ENCODE measurements at regions not wholly inside any gene's neighbourhood (a gene's known extent, or its start where the extent isn't known, plus 50 kb on each side); places are given as distances from the start of the nearest gene placed in this dataset.

DNA sequence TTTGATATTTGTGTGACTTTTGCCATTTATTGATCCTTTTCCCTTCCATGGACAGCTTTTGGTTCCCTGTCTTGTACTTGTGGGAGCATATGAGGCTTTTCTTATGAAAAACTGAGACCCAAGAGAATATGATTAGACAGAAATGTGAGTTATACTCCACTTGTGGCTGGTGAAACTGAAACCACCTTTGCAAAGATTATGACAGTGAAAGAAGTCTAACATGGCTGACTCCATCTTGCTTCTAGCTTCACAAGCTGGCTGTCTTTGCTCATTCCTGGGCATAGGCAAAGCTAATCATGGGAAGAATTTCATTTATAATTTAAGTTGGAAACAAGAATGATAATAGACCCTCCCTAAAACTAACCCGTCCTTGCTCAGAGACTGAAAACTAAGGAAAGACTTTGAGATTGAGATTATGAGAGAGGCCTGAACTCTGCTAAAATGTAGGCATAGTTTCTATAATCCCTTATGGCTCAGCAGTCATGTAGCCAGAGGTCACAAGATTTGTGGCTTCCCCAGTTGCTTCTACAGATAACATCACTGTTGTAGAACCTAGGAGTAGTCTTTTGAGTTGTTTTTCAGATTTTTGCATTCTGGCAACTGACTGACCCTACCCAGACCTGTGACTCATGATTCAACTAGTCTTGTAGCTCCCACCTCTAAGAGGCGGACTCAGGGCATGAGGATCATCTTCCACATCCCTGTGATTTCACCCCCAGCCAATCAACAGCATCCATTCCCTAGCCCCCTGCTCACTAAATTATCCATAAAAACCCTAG lies 50.9 kb upstream of the CD2AP start:
- Histone ChIP-seq H3K4me3 (ENCODE audit: low read length) (no peak overlapping the region), H3K36me3 (ENCODE audit: control insufficient read depth in 2 of 3, insufficient read depth in 3 of 3, low read length in 3 of 3) (no peaks in the 10 kb centered on the region), H3K9me3 (ENCODE audit: control insufficient read depth in 2 of 3, low read length in 3 of 3) (peaks cover 0 to 14% (median 0%) of the 10 kb centered on the region in 3 experiments), H3K27me3 (ENCODE audit: control insufficient read depth in 2 of 2, insufficient read depth in 2 of 2, low read length in 2 of 2) (no peaks in the 10 kb centered on the region), H3K27ac (ENCODE audit: low read depth, low read length) (no peak overlapping the region), H3K4me1 (ENCODE audit: control insufficient read depth in 2 of 2, insufficient read depth in 2 of 2, low read length in 2 of 2) (no peaks in the 10 kb centered on the region)
- CTCF ChIA-PET: no interaction called here
- H3K27ac Mint-ChIP-seq: no peak overlapping the region
- ATAC-seq (no peak), DNase-seq (no peak)
- intact Hi-C loops (cut with micrococcal nuclease): no loop called here
- POLR2A ChIA-PET: no interaction called here
- peaks cover 0 to 21% (median 0%) of the 10 kb centered on the region in 5 donors for H3K27me3 Mint-ChIP-seq
- peaks cover 0 to 9% (median 0%) of the 10 kb centered on the region in 7 donors for H3K4me1 Mint-ChIP-seq
- no peak overlapping the region for H3K4me3 Mint-ChIP-seq
- peaks cover 7 to 44% (median 29%) of the 10 kb centered on the region in 11 donors for H3K9me3 Mint-ChIP-seq
- H3K36me3 Mint-ChIP-seq: peaks cover 0 to 31% (median 16%) of the 10 kb centered on the region in 5 donors

- Mint-ChIP-seq H3K27me3 (peaks cover 0 to 14% (median 0%) of the 10 kb centered on the region in 5 donors), H3K36me3 (peaks cover 0 to 31% (median 16%) of the 10 kb centered on the region in 5 donors), H3K4me1 (peaks cover 0 to 9% (median 0%) of the 10 kb centered on the region in 7 donors), H3K4me3 (no peak overlapping the region), H3K9me3 (peaks cover 7 to 49% (median 29%) of the 10 kb centered on the region in 11 donors), H3K27ac (no peak overlapping the region)
- H3K9me3 ChIP-seq (ENCODE audit: control insufficient read depth in 2 of 3, low read length in 3 of 3): peaks cover 0 to 14% (median 0%) of the 10 kb centered on the region in 3 experiments
- no peak overlapping the region for H3K4me3 ChIP-seq (ENCODE audit: low read length)
- DNase-seq (no peak), ATAC-seq (no peak)
- intact Hi-C loops (cut with micrococcal nuclease): no loop called here
- H3K36me3 ChIP-seq (ENCODE audit: control insufficient read depth in 2 of 3, insufficient read depth in 3 of 3, low read length in 3 of 3): no peaks in the 10 kb centered on the region
- no peaks in the 10 kb centered on the region for H3K4me1 ChIP-seq (ENCODE audit: control insufficient read depth in 2 of 2, insufficient read depth in 2 of 2, low read length in 2 of 2)
- no peak overlapping the region for H3K27ac ChIP-seq (ENCODE audit: low read depth, low read length)
- ChIA-PET CTCF (no interaction called here), POLR2A (no interaction called here)
- H3K27me3 ChIP-seq (ENCODE audit: control insufficient read depth in 2 of 2, insufficient read depth in 2 of 2, low read length in 2 of 2): no peaks in the 10 kb centered on the region
Measured at GRCh38 chr6:47427680-47428079, 49.9 kb upstream of the CD2AP start.

All from naive thymus-derived CD4-positive, alpha-beta T cell (primary cell).